Astrocyte of the cerebellum (primary cell): ENCODE measurements at regions not wholly inside any gene's neighbourhood (a gene's known extent, or its start where the extent isn't known, plus 50 kb on each side); places are given as distances from the start of the nearest gene placed in this dataset.
A peak's percentile ranks its signal among the peaks of the same experiment; 100 is the strongest.
"Not testable (repeated sequence)": the region's sequence is repeated elsewhere in the genome, so short reads cannot be mapped to it uniquely, and the experiment has no call there.

Experiments
- DNase-seq: peaks from one replicate; pipeline ENCODE4 v3.0.0-alpha.2; 2011; ENCODE audit warnings: low read depth
- H3K4me3 ChIP-seq: 2 replicates; pipeline ENCODE4 v1.5.1; 2011; ENCODE audit warnings: mild to moderate bottlenecking, low read depth, low read length, moderate library complexity
- in situ Hi-C: cut with HindIII; loops from 2 replicates; pipeline ENCODE4 v1.10.0; 2017; ENCODE audit warnings: low sequenced_read_pairs
- TF ChIP-seq, protein P1 (sequence below): IDR thresholded peaks from 2 replicates; pipeline ENCODE4 v1.5.1; 2012; ENCODE audit warnings: low read length, low read depth, moderate library complexity, mild to moderate bottlenecking; ENCODE audit errors: missing control alignments

DNA sequence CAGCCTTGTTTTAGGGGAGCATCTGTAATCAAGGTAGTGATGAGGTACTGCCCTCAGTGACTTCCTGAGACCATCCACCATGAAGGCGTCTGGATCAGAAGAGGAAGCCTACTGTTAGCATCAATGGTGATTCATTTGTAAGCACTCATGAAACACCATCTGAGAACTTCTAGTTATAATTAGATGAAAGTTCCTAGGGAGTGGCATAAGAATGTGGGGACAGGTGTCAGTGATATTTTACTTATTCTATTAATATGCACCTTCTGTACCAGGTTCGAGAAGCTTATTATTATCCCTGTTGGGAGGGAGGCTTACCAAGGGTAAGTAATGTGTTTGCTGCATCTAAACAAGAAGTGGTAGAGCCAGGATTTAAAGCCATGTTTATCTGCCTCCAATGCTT, 295.8 kb upstream of the TBL1XR1 start:
- no peak overlapping the region for H3K4me3 ChIP-seq
- in situ Hi-C loops = no loop called here
- DNase-seq = no peak
- TF ChIP-seq, protein P1, sequence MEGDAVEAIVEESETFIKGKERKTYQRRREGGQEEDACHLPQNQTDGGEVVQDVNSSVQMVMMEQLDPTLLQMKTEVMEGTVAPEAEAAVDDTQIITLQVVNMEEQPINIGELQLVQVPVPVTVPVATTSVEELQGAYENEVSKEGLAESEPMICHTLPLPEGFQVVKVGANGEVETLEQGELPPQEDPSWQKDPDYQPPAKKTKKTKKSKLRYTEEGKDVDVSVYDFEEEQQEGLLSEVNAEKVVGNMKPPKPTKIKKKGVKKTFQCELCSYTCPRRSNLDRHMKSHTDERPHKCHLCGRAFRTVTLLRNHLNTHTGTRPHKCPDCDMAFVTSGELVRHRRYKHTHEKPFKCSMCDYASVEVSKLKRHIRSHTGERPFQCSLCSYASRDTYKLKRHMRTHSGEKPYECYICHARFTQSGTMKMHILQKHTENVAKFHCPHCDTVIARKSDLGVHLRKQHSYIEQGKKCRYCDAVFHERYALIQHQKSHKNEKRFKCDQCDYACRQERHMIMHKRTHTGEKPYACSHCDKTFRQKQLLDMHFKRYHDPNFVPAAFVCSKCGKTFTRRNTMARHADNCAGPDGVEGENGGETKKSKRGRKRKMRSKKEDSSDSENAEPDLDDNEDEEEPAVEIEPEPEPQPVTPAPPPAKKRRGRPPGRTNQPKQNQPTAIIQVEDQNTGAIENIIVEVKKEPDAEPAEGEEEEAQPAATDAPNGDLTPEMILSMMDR = no peak

DNA sequence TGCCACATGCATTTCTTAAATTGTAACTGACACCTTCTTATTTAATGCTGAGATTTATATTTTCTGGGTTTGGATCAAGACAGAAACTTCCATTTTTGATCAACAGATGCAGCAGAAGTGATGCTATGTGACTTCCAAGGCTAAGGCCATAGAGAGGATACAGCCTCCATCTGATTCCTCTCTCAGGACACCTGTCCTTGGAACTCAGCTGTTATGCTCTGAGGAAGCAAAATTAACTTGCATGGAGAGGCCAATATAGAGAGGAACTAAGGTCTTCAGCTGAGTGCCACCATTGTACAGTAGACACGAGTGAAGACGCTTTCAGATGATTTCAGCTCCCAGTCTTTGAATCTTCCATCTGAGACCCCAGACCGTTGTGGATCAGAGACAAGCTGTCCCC, 296.9 kb upstream of the TBL1XR1 start:
- no peak overlapping the region for H3K4me3 ChIP-seq
- TF ChIP-seq, protein P1 = no peak
- no peak for DNase-seq
- in situ Hi-C loops = no loop called here

- no peak for DNase-seq
- TF ChIP-seq, protein P1 = no peak
- no peak overlapping the region for H3K4me3 ChIP-seq
- in situ Hi-C loops = no loop called here
Observed at GRCh38 chr3:177495566-177495965, 298.3 kb upstream of the TBL1XR1 start.

DNA sequence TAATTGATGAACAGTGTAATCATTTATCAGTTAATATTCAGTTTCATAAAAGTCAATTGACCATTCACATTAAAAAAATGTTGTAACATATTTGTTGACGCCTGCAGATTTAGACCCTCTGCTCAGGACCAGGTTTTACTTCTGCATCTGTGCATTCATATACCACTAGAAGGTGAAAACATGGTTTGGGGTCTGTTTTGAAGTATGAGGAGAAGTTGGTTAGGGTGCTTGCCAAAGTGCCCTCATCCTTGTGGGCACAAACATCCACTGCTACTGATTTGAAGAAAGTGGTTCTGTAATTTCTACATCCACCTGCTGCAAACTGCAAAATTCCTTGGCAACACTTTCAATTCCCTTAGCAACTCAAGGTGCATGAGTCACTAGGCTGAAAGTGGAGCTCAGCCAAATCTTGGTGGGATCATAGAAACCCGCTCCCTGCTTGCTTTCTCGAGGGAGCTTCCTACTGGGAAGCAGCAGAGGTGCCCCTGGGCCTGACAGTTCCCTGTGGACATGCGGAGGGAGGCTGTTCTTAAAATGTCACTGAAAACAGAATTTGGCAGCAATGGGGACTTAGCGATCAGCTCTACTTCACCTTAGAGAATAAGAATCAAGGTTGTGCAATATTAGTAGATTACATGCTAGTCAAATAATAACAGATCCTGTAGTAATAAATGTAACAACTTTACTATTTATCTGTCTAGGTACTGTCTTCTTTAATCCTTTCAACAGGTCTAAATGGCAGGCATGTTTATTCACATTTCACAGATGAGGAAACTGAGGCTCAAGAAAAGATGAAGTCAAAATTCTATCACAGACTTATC, 301.0 kb upstream of the TBL1XR1 start:
- TF ChIP-seq, protein P1 = no peak
- H3K4me3 ChIP-seq = no peak overlapping the region
- in situ Hi-C loops = no loop called here
- DNase-seq = peak; percentile 88

GRCh38 chr3:177499039-177499438, 301.8 kb upstream of the TBL1XR1 start:
- in situ Hi-C loops = not testable (repeated sequence)

GRCh38 chr3:177499779-177500423, 302.6 kb upstream of the TBL1XR1 start:
- no peak for DNase-seq
- TF ChIP-seq, protein P1 = no peak
- in situ Hi-C loops = no loop called here
- no peak overlapping the region for H3K4me3 ChIP-seq

More at GRCh38 chr3:177499039-177499438, 301.8 kb upstream of the TBL1XR1 start:
- not testable (repeated sequence) for H3K4me3 ChIP-seq, DNase-seq

DNA sequence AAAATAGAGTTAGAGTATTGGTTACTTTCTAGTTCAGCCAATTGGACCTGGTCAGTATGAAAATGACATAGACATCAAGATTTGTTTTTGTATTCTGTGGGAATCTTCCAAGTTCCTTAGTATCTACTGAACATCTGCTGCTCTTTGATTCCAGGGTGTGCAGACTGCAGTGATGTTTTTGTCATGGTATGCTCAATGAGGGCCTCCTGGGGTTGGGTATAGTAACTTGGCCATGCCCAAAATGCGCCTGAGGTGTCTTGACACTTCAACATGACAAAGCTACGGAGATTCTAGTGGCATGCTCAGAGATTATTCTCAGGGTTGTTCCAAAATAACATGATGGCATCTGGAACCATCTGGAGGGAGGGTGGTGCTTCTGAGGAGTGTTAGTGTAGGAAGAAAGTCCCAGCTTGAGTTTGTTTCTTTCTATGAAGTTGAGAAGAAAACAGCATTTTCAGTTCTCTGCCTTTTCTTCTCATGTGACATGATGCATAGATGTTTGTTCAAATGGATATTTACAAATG, 313.5 kb upstream of the TBL1XR1 start:
- DNase-seq = no peak
- in situ Hi-C loops = no loop called here
- H3K4me3 ChIP-seq = no peak overlapping the region
- TF ChIP-seq, protein P1 = no peak
